NCI-H345 treated with DMSO at 0.1 percent for 48 hours (cell line): ENCODE measurements at regions not wholly inside any gene's neighbourhood (a gene's known extent, or its start where the extent isn't known, plus 50 kb on each side); places are given as distances from the start of the nearest gene placed in this dataset.

Experiments
- DNase-seq: peaks from one replicate; lab custom pipeline; 2025; ENCODE audit not compliant: unreplicated experiment; lab: John Stamatoyannopoulos, UW

GRCh38 chr11:115721296-115721995 lies 217.2 kb upstream of the CADM1 start:
- no peak for DNase-seq

- DNase-seq = no peak
These were observed 216.5 kb upstream of the CADM1 start for GRCh38 chr11:115720602-115721245.

- DNase-seq = no peak
These were observed 214.7 kb upstream of the CADM1 start for GRCh38 chr11:115718945-115719344.

- no peak for DNase-seq
These were observed 213.9 kb upstream of the CADM1 start for GRCh38 chr11:115718106-115718505.

GRCh38 chr11:115716601-115717529 lies 212.7 kb upstream of the CADM1 start:
- DNase-seq = no peak

- DNase-seq = no peak
These were observed 211.9 kb upstream of the CADM1 start for GRCh38 chr11:115716080-115716479.

- no peak for DNase-seq
These were observed 211.1 kb upstream of the CADM1 start for GRCh38 chr11:115715251-115715770.

GRCh38 chr11:115712296-115712695 lies 208.1 kb upstream of the CADM1 start:
- no peak for DNase-seq

GRCh38 chr11:115710980-115711379 lies 206.8 kb upstream of the CADM1 start:
- no peak for DNase-seq

GRCh38 chr11:115710426-115710825 lies 206.2 kb upstream of the CADM1 start:
- no peak for DNase-seq

GRCh38 chr11:115709297-115709696 lies 205.1 kb upstream of the CADM1 start:
- no peak for DNase-seq

GRCh38 chr11:115707180-115707905 lies 203.1 kb upstream of the CADM1 start:
- no peak for DNase-seq

- DNase-seq = no peak
These were observed 202.5 kb upstream of the CADM1 start for GRCh38 chr11:115706626-115707135.

- no peak for DNase-seq
These were observed 201.0 kb upstream of the CADM1 start for GRCh38 chr11:115705200-115705599.

- no peak for DNase-seq
These were observed 197.0 kb upstream of the CADM1 start for GRCh38 chr11:115700981-115701875.

GRCh38 chr11:115700496-115700895 lies 196.3 kb upstream of the CADM1 start:
- DNase-seq = no peak

- DNase-seq = no peak
These were observed 195.5 kb upstream of the CADM1 start for GRCh38 chr11:115699733-115700132.

- DNase-seq = no peak
These were observed 195.1 kb upstream of the CADM1 start for GRCh38 chr11:115699326-115699725.

GRCh38 chr11:115698243-115698642 lies 194.0 kb upstream of the CADM1 start:
- DNase-seq = no peak

GRCh38 chr11:115696563-115696962 lies 192.3 kb upstream of the CADM1 start:
- DNase-seq = no peak
